Pancreas (tissue), 10 donors: ENCODE measurements at regions not wholly inside any gene's neighbourhood (a gene's known extent, or its start where the extent isn't known, plus 50 kb on each side); places are given as distances from the start of the nearest gene placed in this dataset.

Source experiments
- ATAC-seq, 4 donors: fragments of 200-7000 bp; cut with Tn5 transposase; one replicate each; pipeline versions ENCODE4 v1.8.0 to v1.9.1; 2020; ENCODE audit warnings: mild to moderate bottlenecking in 4 of 4, moderate library complexity in 4 of 4
- DNase-seq, 6 donors: peaks; one replicate each; pipeline ENCODE4 v3.0.0-alpha.2; 2020
- FAIRE-seq: peaks from 2 replicates; lab custom pipeline; 2012; peaks lifted over from hg19 to GRCh38; lab: Jason Lieb, UNC
- H3K27ac ChIP-seq, 4 donors: fragments of 200-600 bp; sonication (generic); 1 replicate in 3 of 4; 2 replicates in 1 of 4; pipeline versions ENCODE4 v1.5.0 to v1.8.0; 2020
- H3K27me3 ChIP-seq, 4 donors: fragments of 200-600 bp; one replicate each; pipeline ENCODE4 v1.8.0; 2021
- H3K36me3 ChIP-seq, 3 donors: fragments of 200-600 bp; sonication (generic) in 1 of 3; one replicate each; pipeline versions ENCODE4 v1.5.0 to v1.8.0; 2020 to 2021
- H3K4me1 ChIP-seq, 3 donors: fragments of 200-600 bp; one replicate each; pipeline ENCODE4 v1.8.0; 2021
- H3K4me3 ChIP-seq, 4 donors: fragments of 200-600 bp; sonication (generic) in 2 of 4; one replicate each; pipeline versions ENCODE4 v1.5.0 to v1.8.0; 2020 to 2021
- H3K9me3 ChIP-seq, 4 donors: fragments of 200-600 bp; one replicate each; pipeline ENCODE4 v1.8.0; 2021
- CTCF ChIP-seq, 4 donors: fragments of 200-600 bp; sonication (generic) in 3 of 4; IDR thresholded peaks; one replicate each; pipeline versions ENCODE4 v1.5.0 to v1.8.0; 2021; ENCODE audit warnings: antibody characterized with exemption in 4 of 4
- WGBS, 2 donors: extraction: QIAGEN DNeasy Blood & Tissue Kit; methylation state at CpG; one replicate each; pipeline ENCODE4 v1.1.7; 2013; 5-methylcytosine and 5-hydroxymethylcytosine counted together
- intact Hi-C, 3 donors: fragments of 100-400 bp; cut with DNase I; formaldehyde crosslinking; loops; one replicate each; pipeline versions ENCODE4 v1.11.1 to v1.14.2; 2022
- donor health status: healthy with polysubstance abuse.
- donor health status: DM: no; HTN: no; CAD: no; lungs with moderate emphysema.
- donor health status: DM: no; HTN: no; CAD: no.
- donor health status: control.
- donor health status: control.
- donor health status: Bipolar disorder and iron deficiency.
- donor health status: DM: yes; HTN: yes; CAD: no.
- donor health status: DM: no; HTN: no; CAD: no.
- donor health status: DM: no; HTN: no; CAD: no.
- donor health status: DM: yes; HTN: yes; CAD: no.

GRCh38 chr7:52920977-52921376, 114.5 kb upstream of the POM121L12 start:
- FAIRE-seq (no peak), DNase-seq (no peak), ATAC-seq (no peak)
- Histone ChIP-seq H3K27ac (no peak overlapping the region), H3K4me1 (no peaks in the 10 kb centered on the region), H3K36me3 (no peaks in the 10 kb centered on the region), H3K9me3 (no peaks in the 10 kb centered on the region), H3K27me3 (no peaks in the 10 kb centered on the region), H3K4me3 (no peak overlapping the region)
- TF ChIP-seq CTCF (IDR thresholded peaks at IDR 0.05): no peak
- WGBS, 2 donors: 6 to 7% methylated on average over 3 of the region's 3 CpGs
- intact Hi-C loops: no loop called here

GRCh38 chr7:52917982-52918578, 117.4 kb upstream of the POM121L12 start:
- no peak overlapping the region for H3K27ac ChIP-seq
- WGBS, 2 donors: 34 to 42% methylated on average over 7 of the region's 7 CpGs
- no peak for DNase-seq
- TF ChIP-seq CTCF (IDR thresholded peaks at IDR 0.05): no peak
- no peaks in the 10 kb centered on the region for H3K36me3 ChIP-seq
- H3K9me3 ChIP-seq: no peaks in the 10 kb centered on the region
- intact Hi-C loops: no loop called here
- no peak overlapping the region for H3K4me3 ChIP-seq
- no peaks in the 10 kb centered on the region for H3K27me3 ChIP-seq
- H3K4me1 ChIP-seq: no peaks in the 10 kb centered on the region
- FAIRE-seq: no peak
- ATAC-seq: no peak

- no peak for FAIRE-seq
These were observed 123.6 kb upstream of the POM121L12 start for GRCh38 chr7:52911795-52912194.

GRCh38 chr7:52911326-52911725, 124.1 kb upstream of the POM121L12 start:
- FAIRE-seq (no peak), DNase-seq (no peak), ATAC-seq (no peak)
- Histone ChIP-seq H3K36me3 (no peaks in the 10 kb centered on the region), H3K4me1 (no peaks in the 10 kb centered on the region), H3K4me3 (no peak overlapping the region), H3K9me3 (no peaks in the 10 kb centered on the region), H3K27ac (no peak overlapping the region), H3K27me3 (no peaks in the 10 kb centered on the region)
- intact Hi-C loops: no loop called here
- 76 to 79% methylated on average over 7 of the region's 7 CpGs for WGBS, 2 donors
- no peak for TF ChIP-seq CTCF (IDR thresholded peaks at IDR 0.05)

More at GRCh38 chr7:52911795-52912194, 123.6 kb upstream of the POM121L12 start:
- no peak for TF ChIP-seq CTCF (IDR thresholded peaks at IDR 0.05)
- no peak overlapping the region for H3K4me3 ChIP-seq
- H3K36me3 ChIP-seq: no peaks in the 10 kb centered on the region
- DNase-seq (no peak), ATAC-seq (no peak)
- no peak overlapping the region for H3K27ac ChIP-seq
- H3K27me3 ChIP-seq: no peaks in the 10 kb centered on the region
- WGBS, 2 donors: 71 to 83% methylated on average over 10 of the region's 10 CpGs
- H3K4me1 ChIP-seq: no peaks in the 10 kb centered on the region
- no peaks in the 10 kb centered on the region for H3K9me3 ChIP-seq
- intact Hi-C loops: no loop called here

GRCh38 chr7:52909935-52910334, 125.5 kb upstream of the POM121L12 start:
- no peaks in the 10 kb centered on the region for H3K36me3 ChIP-seq
- no peaks in the 10 kb centered on the region for H3K9me3 ChIP-seq
- no peaks in the 10 kb centered on the region for H3K4me1 ChIP-seq
- DNase-seq: no peak
- no peak for FAIRE-seq
- WGBS, 2 donors: 46 to 60% methylated on average over 1 of the region's 1 CpG
- ATAC-seq: no peak
- intact Hi-C loops: no loop called here
- H3K27ac ChIP-seq: no peak overlapping the region
- H3K4me3 ChIP-seq: no peak overlapping the region
- H3K27me3 ChIP-seq: no peaks in the 10 kb centered on the region
- no peak for TF ChIP-seq CTCF (IDR thresholded peaks at IDR 0.05)
